ENCODE measurements at regions not wholly inside any gene's neighbourhood (a gene's known extent, or its start where the extent isn't known, plus 50 kb on each side); places are given as distances from the start of the nearest gene placed in this dataset.
"Not testable (repeated sequence)": the region's sequence is repeated elsewhere in the genome, so short reads cannot be mapped to it uniquely, and the experiment has no call there.

DNA sequence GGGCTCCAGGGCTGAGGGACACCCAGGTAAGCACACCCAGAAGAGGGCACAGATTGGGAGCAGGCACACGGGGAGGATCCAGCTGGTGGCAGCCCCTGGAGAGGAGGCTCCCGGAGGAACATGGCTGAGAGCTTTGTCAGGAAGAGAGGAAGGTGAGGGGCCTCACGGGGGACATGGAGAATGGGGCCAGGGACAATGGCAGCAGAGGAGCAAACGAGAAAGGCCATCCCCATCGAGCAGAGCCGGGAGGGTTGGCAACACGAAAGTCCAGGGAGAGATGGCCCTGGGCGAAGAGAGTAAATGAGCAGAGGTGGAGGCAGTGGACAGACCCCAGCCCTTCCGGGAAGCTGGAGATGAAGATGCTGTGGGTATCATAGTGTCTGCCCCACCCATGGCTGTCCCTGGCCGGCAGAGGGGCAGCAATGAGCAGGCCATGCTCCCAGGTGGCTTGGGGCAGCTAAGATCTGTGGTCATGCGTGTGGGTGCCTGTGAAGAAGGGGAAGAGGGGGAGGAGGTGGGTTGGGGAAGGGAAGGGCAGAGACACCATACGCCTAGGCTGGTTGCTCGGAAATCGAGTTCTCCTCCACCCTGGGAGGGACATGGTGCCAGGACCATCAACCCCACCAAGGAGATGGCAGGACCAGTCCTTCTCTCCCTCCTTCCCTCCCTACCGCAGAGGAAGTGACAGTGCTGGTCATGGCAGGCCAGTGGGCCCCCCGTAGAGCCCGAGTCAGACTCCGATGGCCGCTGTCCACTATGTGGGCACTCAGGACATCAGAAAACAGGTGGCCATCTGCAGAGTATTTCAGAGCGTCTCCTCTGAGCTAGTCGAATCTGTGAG lies 191.7 kb downstream of the NDUFA10 start:
- DNase-seq (ENCODE audit: low spot score) (no peak), ATAC-seq (ENCODE audit: low FRiP score) (no peak)
- TF ChIP-seq, protein P1, sequence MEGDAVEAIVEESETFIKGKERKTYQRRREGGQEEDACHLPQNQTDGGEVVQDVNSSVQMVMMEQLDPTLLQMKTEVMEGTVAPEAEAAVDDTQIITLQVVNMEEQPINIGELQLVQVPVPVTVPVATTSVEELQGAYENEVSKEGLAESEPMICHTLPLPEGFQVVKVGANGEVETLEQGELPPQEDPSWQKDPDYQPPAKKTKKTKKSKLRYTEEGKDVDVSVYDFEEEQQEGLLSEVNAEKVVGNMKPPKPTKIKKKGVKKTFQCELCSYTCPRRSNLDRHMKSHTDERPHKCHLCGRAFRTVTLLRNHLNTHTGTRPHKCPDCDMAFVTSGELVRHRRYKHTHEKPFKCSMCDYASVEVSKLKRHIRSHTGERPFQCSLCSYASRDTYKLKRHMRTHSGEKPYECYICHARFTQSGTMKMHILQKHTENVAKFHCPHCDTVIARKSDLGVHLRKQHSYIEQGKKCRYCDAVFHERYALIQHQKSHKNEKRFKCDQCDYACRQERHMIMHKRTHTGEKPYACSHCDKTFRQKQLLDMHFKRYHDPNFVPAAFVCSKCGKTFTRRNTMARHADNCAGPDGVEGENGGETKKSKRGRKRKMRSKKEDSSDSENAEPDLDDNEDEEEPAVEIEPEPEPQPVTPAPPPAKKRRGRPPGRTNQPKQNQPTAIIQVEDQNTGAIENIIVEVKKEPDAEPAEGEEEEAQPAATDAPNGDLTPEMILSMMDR (IDR thresholded peaks at IDR 0.05): no peak

DNA sequence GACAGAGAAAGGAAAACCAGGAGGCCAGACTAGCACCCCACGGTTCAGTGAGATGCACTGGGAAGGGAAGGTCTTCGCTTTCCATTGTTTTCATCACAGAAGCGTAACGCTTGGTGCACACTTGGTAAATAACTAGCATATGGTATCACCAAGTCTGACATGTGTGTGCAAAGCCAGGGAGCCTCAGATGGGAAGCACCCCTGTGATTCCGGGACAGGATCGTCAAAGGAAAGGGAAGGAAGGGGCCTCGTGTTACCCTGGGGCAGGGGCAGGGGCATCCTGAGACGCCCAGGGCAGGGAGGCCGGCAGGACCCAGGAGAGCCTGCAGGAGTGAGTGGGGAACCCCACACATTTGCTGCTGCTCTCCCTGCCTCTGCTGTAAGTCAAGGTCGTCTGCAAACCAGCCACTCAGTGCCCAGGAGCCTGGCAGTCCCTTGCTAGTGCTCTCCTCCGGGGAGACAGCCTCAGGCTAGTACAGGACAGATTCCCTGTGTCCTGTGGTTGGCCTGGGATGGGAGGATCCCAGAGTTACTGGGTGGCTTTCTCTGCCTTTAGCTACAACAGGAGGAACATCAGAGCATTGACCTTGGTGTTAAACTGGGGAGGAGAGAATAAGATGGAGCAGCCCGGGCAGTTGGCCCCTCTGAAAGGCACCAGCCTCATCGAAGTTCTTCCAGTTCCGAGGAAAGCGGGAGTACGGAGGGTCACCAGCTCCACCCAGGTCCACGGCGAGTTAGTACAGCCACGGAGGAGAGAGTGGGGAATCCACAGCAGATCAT lies 192.5 kb downstream of the NDUFA10 start:
- no peak for DNase-seq (ENCODE audit: low spot score)
- TF ChIP-seq, protein P1 (IDR thresholded peaks at IDR 0.05): no peak

GRCh38 chr2:239831861-239832489 lies 193.2 kb downstream of the NDUFA10 start:
- ATAC-seq (ENCODE audit: low FRiP score): no peak
- TF ChIP-seq, protein P1 (IDR thresholded peaks at IDR 0.05): no peak
- DNase-seq (ENCODE audit: low spot score): no peak

More for the DNA sequence above, 192.5 kb downstream of the NDUFA10 start:
- no peak for ATAC-seq (ENCODE audit: low FRiP score)

- TF ChIP-seq, protein P1 (IDR thresholded peaks at IDR 0.05): no peak
- no peak for DNase-seq (ENCODE audit: low spot score)
- no peak for ATAC-seq (ENCODE audit: low FRiP score)
These were observed 194.0 kb downstream of the NDUFA10 start for GRCh38 chr2:239831001-239831731.

GRCh38 chr2:239830121-239831000 lies 194.8 kb downstream of the NDUFA10 start:
- TF ChIP-seq, protein P1 (IDR thresholded peaks at IDR 0.05): no peak
- DNase-seq (ENCODE audit: low spot score): no peak
- ATAC-seq (ENCODE audit: low FRiP score): no peak

DNA sequence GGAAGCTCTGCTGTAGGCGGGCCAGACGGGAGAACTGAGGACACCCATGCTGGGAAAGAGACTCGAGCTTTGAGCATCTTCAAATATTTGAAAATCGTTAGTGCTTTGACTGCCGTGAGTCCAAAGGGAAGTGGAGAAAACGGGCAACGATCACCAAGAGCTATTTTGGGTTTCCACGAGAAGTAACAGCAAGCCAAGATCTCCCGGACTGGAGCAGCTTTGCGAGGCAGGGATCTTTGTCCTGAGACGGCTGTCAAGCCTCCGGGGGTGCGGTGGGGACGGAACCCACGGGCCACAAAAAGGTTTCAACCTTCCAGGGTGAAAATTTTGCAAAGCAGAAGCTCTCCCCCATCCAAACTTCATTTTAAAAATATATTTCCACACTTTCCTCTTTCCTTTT lies 195.8 kb downstream of the NDUFA10 start:
- DNase-seq (ENCODE audit: low spot score): no peak
- no peak for ATAC-seq (ENCODE audit: low FRiP score)
- TF ChIP-seq, protein P1 (IDR thresholded peaks at IDR 0.05): no peak

DNA sequence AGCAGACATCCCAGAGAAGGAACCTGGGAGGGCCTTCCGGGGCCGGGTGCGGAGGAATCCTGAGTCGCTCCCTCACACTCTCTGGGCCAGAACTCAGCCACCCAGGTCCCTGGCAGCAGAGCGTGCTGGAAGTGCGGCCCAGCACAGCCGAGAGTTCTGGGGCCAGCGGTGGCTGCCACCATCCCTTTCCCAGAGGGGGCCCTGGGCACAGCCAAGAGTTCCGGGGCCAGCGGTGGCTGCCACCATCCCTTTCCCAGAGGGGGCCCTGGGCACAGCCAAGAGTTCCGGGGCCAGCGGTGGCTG lies 196.2 kb downstream of the NDUFA10 start:
- ATAC-seq (ENCODE audit: low FRiP score); DNase-seq (ENCODE audit: low spot score): not testable (repeated sequence)

Measured in omental fat pad (tissue), 3 donors.